Liver (tissue), 8 donors: ENCODE measurements at regions not wholly inside any gene's neighbourhood (a gene's known extent, or its start where the extent isn't known, plus 50 kb on each side); places are given as distances from the start of the nearest gene placed in this dataset.

Experiments used
- DNase-seq: peaks from one replicate; pipeline ENCODE4 v3.0.0-alpha.2; 2017; ENCODE audit warnings: low spot score
- H3K27ac ChIP-seq, 2 donors: one replicate each; pipeline ENCODE4 v1.7.0; 2013; ENCODE audit warnings: inconsistent platforms in 2 of 2, low read length in 2 of 2, control low read depth in 1 of 2, low read depth in 1 of 2, mild to moderate bottlenecking in 1 of 2
- H3K27me3 ChIP-seq, 4 donors: one replicate each; pipeline versions ENCODE4 v1.6.1 to v1.7.0; 2013; ENCODE audit warnings: low read length in 3 of 4, inconsistent platforms in 1 of 4, mild to moderate bottlenecking in 1 of 4, moderate library complexity in 1 of 4; ENCODE audit not compliant: control insufficient read depth in 4 of 4, insufficient read depth in 4 of 4
- H3K36me3 ChIP-seq, 4 donors: one replicate each; pipeline versions ENCODE4 v1.6.1 to v1.7.0; 2013; ENCODE audit warnings: low read length in 3 of 4, mild to moderate bottlenecking in 3 of 4, low read depth in 1 of 4, moderate library complexity in 1 of 4; ENCODE audit not compliant: control insufficient read depth in 4 of 4, insufficient read depth in 3 of 4
- H3K4me1 ChIP-seq, 4 donors: one replicate each; pipeline versions ENCODE4 v1.6.1 to v1.7.0; 2013; ENCODE audit warnings: low read length in 3 of 4, mild to moderate bottlenecking in 3 of 4, moderate library complexity in 1 of 4; ENCODE audit not compliant: control insufficient read depth in 4 of 4, insufficient read depth in 4 of 4
- H3K4me3 ChIP-seq, 3 donors: one replicate each; pipeline versions ENCODE4 v1.6.1 to v1.7.0; 2013; ENCODE audit warnings: low read length in 3 of 3, control low read depth in 1 of 3, low read depth in 1 of 3, mild to moderate bottlenecking in 1 of 3
- H3K9ac ChIP-seq, 2 donors: one replicate each; pipeline ENCODE4 v1.7.0; 2013; ENCODE audit warnings: low read length in 2 of 2, mild to moderate bottlenecking in 2 of 2, moderate library complexity in 2 of 2, control low read depth in 1 of 2, low read depth in 1 of 2
- H3K9me3 ChIP-seq, 4 donors: one replicate each; pipeline versions ENCODE4 v1.6.1 to v1.7.0; 2013; ENCODE audit warnings: low read length in 3 of 4; ENCODE audit not compliant: control insufficient read depth in 4 of 4
- ATF3 ChIP-seq: IDR thresholded peaks from 2 replicates; pipeline ENCODE4 v1.6.1; 2016; ENCODE audit warnings: antibody characterized with exemption
- CTCF ChIP-seq: fragments of 150-350 bp; IDR thresholded peaks from 2 replicates; pipeline ENCODE4 v1.5.1; 2017; ENCODE audit warnings: improper control_type of control experiment, low read depth, low read length; ENCODE audit not compliant: missing input control
- EGR1 ChIP-seq, 2 donors: IDR thresholded peaks; 2 replicates each; pipeline ENCODE4 v1.6.1; 2016 to 2018; ENCODE audit warnings: antibody characterized with exemption in 2 of 2, low read depth in 2 of 2
- FOXA1 ChIP-seq: IDR thresholded peaks from 2 replicates; pipeline ENCODE4 v1.6.1; 2016; ENCODE audit warnings: antibody characterized with exemption
- FOXA2 ChIP-seq: IDR thresholded peaks from 2 replicates; pipeline ENCODE4 v1.6.1; 2016; ENCODE audit warnings: antibody characterized with exemption
- GABPA ChIP-seq, 2 donors: IDR thresholded peaks in 1 of 2; conservative IDR thresholded peaks in 1 of 2; 2 replicates each; pipeline ENCODE4 v1.6.1; 2016; ENCODE audit warnings: antibody characterized with exemption in 2 of 2, mild to moderate bottlenecking in 1 of 2, moderate library complexity in 1 of 2
- HNF4A ChIP-seq, 2 donors: conservative IDR thresholded peaks; 2 replicates each; pipeline ENCODE4 v1.6.1; 2016; ENCODE audit warnings: antibody characterized with exemption in 2 of 2, mild to moderate bottlenecking in 2 of 2
- HNF4G ChIP-seq: IDR thresholded peaks from 2 replicates; pipeline ENCODE4 v1.6.1; 2016; ENCODE audit warnings: antibody characterized with exemption
- JUND ChIP-seq, 2 donors: IDR thresholded peaks; 2 replicates each; pipeline ENCODE4 v1.6.1; 2016; ENCODE audit warnings: antibody characterized with exemption in 2 of 2
- NR2F2 ChIP-seq: IDR thresholded peaks from 2 replicates; pipeline ENCODE4 v1.6.1; 2016; ENCODE audit warnings: antibody characterized with exemption
- RAD21 ChIP-seq, 2 donors: IDR thresholded peaks; 2 replicates each; pipeline ENCODE4 v1.6.1; 2016; ENCODE audit warnings: antibody characterized with exemption in 2 of 2, mild to moderate bottlenecking in 2 of 2
- REST ChIP-seq: IDR thresholded peaks from 2 replicates; pipeline ENCODE4 v1.6.1; 2016; ENCODE audit warnings: antibody characterized with exemption, mild to moderate bottlenecking
- RXRA ChIP-seq, 2 donors: IDR thresholded peaks; 2 replicates each; pipeline ENCODE4 v1.6.1; 2017 to 2018; ENCODE audit warnings: antibody characterized with exemption in 2 of 2, mild to moderate bottlenecking in 1 of 2
- SP1 ChIP-seq: IDR thresholded peaks from 2 replicates; pipeline ENCODE4 v1.6.1; 2018; ENCODE audit warnings: antibody characterized with exemption, mild to moderate bottlenecking
- TAF1 ChIP-seq: conservative IDR thresholded peaks from 2 replicates; pipeline ENCODE4 v1.6.1; 2016; ENCODE audit warnings: antibody characterized with exemption, mild to moderate bottlenecking
- YY1 ChIP-seq: IDR thresholded peaks from 2 replicates; pipeline ENCODE4 v1.6.1; 2016; ENCODE audit warnings: antibody characterized with exemption, mild to moderate bottlenecking
- WGBS: extraction: QIAGEN DNeasy Blood & Tissue Kit; methylation state at CpG from one replicate; pipeline ENCODE4 v1.1.7; 2013; 5-methylcytosine and 5-hydroxymethylcytosine counted together
- TF ChIP-seq, protein P1 (sequence below): IDR thresholded peaks from 2 replicates; pipeline ENCODE4 v1.6.1; 2016; ENCODE audit warnings: antibody characterized with exemption
- TF ChIP-seq, protein P2 (sequence below): IDR thresholded peaks from 2 replicates; pipeline ENCODE4 v1.6.1; 2016; ENCODE audit warnings: antibody characterized with exemption
- donor health status: healthy.
- donor health status: healthy.
- donor health status: healthy.
- donor health status: healthy.
- donor health status: healthy.

DNA sequence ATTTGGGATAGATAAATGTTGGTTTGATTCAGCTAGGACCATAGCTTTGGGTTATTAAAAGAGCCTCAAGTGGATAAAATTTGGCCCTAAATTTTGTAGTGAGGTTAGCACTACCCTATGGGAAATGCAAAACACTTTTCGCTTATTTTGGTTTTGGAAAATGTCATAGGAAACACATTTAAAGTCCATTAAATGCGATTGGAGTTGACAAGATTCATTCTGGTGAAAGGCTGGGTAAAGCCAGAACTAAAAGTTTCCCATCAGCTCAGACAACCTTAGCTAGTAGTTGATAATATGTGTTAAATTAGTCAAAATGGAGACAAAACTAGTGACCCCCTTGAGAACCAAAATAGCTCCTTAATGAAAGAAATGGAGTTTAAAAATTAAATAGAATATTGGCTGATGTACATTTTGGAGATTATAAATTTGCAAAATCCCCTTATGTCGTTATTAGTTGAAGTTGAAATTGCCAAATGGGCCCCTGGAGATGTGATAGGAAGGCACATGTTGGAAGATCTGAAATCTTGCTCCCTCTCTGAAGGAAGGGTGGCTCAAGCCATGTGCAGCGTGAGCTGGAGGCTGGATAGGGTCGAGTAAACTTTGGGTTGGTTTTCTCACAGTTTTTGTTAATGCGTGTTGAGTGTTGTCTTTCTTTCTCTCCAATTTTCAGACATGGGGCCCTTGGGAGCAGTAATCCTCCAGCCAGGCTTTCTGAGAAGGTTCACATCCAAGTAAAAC lies 72.8 kb downstream of the CD83 start:
- H3K27me3 ChIP-seq, result peaks cover 0 to 19% (median 2%) of the 10 kb centered on the region in 4 donors
- no peak overlapping the region for H3K27ac ChIP-seq
- DNase-seq, result no peak
- H3K4me1 ChIP-seq, result peaks cover 0 to 2% (median 0%) of the 10 kb centered on the region in 4 donors
- H3K4me3 ChIP-seq, result no peak overlapping the region
- H3K9ac ChIP-seq, result no peak overlapping the region
- no peaks in the 10 kb centered on the region for H3K36me3 ChIP-seq
- 82% methylated on average over 6 of the region's 6 CpGs for WGBS
- TF ChIP-seq, protein P1, sequence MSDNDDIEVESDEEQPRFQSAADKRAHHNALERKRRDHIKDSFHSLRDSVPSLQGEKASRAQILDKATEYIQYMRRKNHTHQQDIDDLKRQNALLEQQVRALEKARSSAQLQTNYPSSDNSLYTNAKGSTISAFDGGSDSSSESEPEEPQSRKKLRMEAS, result no peak
- TF ChIP-seq JUND (IDR thresholded peaks at IDR 0.05) (no peak), CTCF (no peak), HNF4G (no peak), RAD21 (IDR thresholded peaks at IDR 0.05) (no peak), RXRA (IDR thresholded peaks at IDR 0.05) (no peak), FOXA1 (no peak), GABPA (IDR thresholded peaks at IDR 0.05 in 1 of 2, conservative IDR thresholded peaks at IDR 0.05 in 1 of 2) (no peak), FOXA2 (no peak), TAF1 (no peak), REST (no peak), YY1 (no peak), SP1 (no peak), NR2F2 (no peak), HNF4A (conservative IDR thresholded peaks at IDR 0.05) (no peak), EGR1 (IDR thresholded peaks at IDR 0.05; ENCODE audit: low read depth in 2 of 2) (no peak)
- TF ChIP-seq, protein P2, sequence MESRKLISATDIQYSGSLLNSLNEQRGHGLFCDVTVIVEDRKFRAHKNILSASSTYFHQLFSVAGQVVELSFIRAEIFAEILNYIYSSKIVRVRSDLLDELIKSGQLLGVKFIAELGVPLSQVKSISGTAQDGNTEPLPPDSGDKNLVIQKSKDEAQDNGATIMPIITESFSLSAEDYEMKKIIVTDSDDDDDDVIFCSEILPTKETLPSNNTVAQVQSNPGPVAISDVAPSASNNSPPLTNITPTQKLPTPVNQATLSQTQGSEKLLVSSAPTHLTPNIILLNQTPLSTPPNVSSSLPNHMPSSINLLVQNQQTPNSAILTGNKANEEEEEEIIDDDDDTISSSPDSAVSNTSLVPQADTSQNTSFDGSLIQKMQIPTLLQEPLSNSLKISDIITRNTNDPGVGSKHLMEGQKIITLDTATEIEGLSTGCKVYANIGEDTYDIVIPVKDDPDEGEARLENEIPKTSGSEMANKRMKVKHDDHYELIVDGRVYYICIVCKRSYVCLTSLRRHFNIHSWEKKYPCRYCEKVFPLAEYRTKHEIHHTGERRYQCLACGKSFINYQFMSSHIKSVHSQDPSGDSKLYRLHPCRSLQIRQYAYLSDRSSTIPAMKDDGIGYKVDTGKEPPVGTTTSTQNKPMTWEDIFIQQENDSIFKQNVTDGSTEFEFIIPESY, result no peak
- H3K9me3 ChIP-seq, result peaks cover 0 to 2% (median 0%) of the 10 kb centered on the region in 4 donors

- WGBS, result 88% methylated on average over 6 of the region's 6 CpGs
- Histone ChIP-seq H3K27me3 (peaks cover 0 to 19% (median 2%) of the 10 kb centered on the region in 4 donors), H3K36me3 (no peaks in the 10 kb centered on the region), H3K27ac (no peak overlapping the region), H3K9ac (no peak overlapping the region), H3K4me3 (no peak overlapping the region), H3K9me3 (no peaks in the 10 kb centered on the region), H3K4me1 (peaks cover 0 to 2% (median 0%) of the 10 kb centered on the region in 4 donors)
- DNase-seq, result no peak
- TF ChIP-seq, protein P2, result no peak
- TF ChIP-seq ATF3 (no peak), FOXA1 (no peak), GABPA (IDR thresholded peaks at IDR 0.05 in 1 of 2, conservative IDR thresholded peaks at IDR 0.05 in 1 of 2) (no peak), FOXA2 (no peak), RAD21 (IDR thresholded peaks at IDR 0.05) (no peak), JUND (IDR thresholded peaks at IDR 0.05) (no peak), YY1 (no peak), CTCF (no peak), HNF4A (conservative IDR thresholded peaks at IDR 0.05) (no peak), NR2F2 (no peak), TAF1 (no peak)
- TF ChIP-seq, protein P1, result no peak
These were observed 73.3 kb downstream of the CD83 start for GRCh38 chr6:14190929-14191224.
